ENCODE measurements at regions not wholly inside any gene's neighbourhood (a gene's known extent, or its start where the extent isn't known, plus 50 kb on each side); places are given as distances from the start of the nearest gene placed in this dataset.

DNA sequence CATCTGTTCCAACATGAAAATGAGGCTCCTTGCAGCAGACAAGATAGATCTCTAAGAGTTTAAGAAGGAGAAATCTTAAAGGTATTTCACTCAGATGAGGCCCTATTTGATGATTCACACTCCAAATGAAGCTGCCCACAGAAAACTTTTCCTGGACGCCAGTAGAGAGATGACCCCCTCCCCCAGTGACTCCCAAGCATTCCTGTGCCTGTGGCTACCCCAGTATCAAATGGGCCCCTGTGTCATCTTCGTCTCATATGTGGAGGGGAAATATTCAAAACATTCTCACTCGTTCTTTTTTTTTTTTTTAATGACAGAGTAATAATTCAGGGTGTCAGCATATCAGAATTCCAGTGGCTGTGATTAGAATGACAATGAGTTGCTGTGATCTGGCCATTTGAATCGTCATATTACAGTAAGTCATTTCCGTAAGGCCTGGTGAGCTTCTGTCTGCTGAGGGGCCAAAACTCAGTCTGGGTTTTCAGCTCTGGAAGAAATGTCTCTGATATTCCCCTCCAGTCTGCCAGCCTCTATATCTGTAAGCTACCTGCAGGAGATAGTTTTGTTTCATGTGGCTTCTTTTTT, 194.7 kb downstream of the URI1 start:
- no peak for TF ChIP-seq POLR2A (IDR thresholded peaks at IDR 0.05)
- TF ChIP-seq, protein P1, sequence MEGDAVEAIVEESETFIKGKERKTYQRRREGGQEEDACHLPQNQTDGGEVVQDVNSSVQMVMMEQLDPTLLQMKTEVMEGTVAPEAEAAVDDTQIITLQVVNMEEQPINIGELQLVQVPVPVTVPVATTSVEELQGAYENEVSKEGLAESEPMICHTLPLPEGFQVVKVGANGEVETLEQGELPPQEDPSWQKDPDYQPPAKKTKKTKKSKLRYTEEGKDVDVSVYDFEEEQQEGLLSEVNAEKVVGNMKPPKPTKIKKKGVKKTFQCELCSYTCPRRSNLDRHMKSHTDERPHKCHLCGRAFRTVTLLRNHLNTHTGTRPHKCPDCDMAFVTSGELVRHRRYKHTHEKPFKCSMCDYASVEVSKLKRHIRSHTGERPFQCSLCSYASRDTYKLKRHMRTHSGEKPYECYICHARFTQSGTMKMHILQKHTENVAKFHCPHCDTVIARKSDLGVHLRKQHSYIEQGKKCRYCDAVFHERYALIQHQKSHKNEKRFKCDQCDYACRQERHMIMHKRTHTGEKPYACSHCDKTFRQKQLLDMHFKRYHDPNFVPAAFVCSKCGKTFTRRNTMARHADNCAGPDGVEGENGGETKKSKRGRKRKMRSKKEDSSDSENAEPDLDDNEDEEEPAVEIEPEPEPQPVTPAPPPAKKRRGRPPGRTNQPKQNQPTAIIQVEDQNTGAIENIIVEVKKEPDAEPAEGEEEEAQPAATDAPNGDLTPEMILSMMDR (IDR thresholded peaks at IDR 0.05): no peak
